ENCODE measurements at regions not wholly inside any gene's neighbourhood (a gene's known extent, or its start where the extent isn't known, plus 50 kb on each side); places are given as distances from the start of the nearest gene placed in this dataset.

DNA sequence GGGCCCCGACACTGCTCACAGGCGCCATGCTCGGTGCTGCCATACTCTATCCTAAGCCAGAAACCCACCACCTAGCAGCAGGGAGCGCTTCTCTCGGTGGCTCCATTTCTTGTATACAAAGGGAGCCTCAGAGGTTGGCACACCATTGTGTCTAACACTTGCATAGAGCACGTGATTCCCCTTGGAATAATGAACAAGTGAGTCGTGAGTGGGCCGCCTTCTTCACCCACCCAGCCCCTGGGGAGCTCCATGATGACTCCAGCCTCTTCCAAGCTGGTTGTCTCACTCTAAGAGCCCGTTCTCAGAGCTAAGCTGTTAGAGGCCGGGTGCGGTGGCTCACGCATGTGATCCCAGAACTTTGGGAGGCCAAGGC, 82.3 kb upstream of the ZNF469 start:
- TF ChIP-seq, protein P1, sequence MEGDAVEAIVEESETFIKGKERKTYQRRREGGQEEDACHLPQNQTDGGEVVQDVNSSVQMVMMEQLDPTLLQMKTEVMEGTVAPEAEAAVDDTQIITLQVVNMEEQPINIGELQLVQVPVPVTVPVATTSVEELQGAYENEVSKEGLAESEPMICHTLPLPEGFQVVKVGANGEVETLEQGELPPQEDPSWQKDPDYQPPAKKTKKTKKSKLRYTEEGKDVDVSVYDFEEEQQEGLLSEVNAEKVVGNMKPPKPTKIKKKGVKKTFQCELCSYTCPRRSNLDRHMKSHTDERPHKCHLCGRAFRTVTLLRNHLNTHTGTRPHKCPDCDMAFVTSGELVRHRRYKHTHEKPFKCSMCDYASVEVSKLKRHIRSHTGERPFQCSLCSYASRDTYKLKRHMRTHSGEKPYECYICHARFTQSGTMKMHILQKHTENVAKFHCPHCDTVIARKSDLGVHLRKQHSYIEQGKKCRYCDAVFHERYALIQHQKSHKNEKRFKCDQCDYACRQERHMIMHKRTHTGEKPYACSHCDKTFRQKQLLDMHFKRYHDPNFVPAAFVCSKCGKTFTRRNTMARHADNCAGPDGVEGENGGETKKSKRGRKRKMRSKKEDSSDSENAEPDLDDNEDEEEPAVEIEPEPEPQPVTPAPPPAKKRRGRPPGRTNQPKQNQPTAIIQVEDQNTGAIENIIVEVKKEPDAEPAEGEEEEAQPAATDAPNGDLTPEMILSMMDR (conservative IDR thresholded peaks at IDR 0.05; ENCODE audit: low read depth, low read length): no peak
- no peak for TF ChIP-seq EZH2 (IDR thresholded peaks at IDR 0.05; ENCODE audit: borderline replicate concordance, low read depth, low read length, poor library complexity, severe bottlenecking)

Data from A673 (cell line).